GM18907 (cell line): ENCODE measurements at regions not wholly inside any gene's neighbourhood (a gene's known extent, or its start where the extent isn't known, plus 50 kb on each side); places are given as distances from the start of the nearest gene placed in this dataset.
"Not testable (repeated sequence)": the region's sequence is repeated elsewhere in the genome, so short reads cannot be mapped to it uniquely, and the experiment has no call there.

Experiments
- ATAC-seq: cut with Tn5 transposase; IDR thresholded peaks from one replicate; pipeline ENCODE4 v1.9.1; 2021; ENCODE audit warnings: mild to moderate bottlenecking, moderate library complexity; ENCODE audit not compliant: unreplicated experiment

GRCh38 chr13:50539791-50540530, 303.5 kb downstream of the DLEU7 start:
- no peak for ATAC-seq

GRCh38 chr13:50543141-50543540, 300.4 kb downstream of the DLEU7 start:
- no peak for ATAC-seq

GRCh38 chr13:50543782-50544181, 299.7 kb downstream of the DLEU7 start:
- ATAC-seq: no peak

- ATAC-seq: no peak
These were observed 299.3 kb downstream of the DLEU7 start for GRCh38 chr13:50544211-50544610.

GRCh38 chr13:50547175-50547574, 296.3 kb downstream of the DLEU7 start:
- not testable (repeated sequence) for ATAC-seq

GRCh38 chr13:50548586-50548985, 294.9 kb downstream of the DLEU7 start:
- no peak for ATAC-seq

GRCh38 chr13:50549221-50549942, 294.1 kb downstream of the DLEU7 start:
- ATAC-seq: no peak

GRCh38 chr13:50550151-50550550, 293.3 kb downstream of the DLEU7 start:
- no peak for ATAC-seq

- no peak for ATAC-seq
These were observed 291.0 kb downstream of the DLEU7 start for GRCh38 chr13:50552424-50552966.

- no peak for ATAC-seq
These were observed 281.8 kb downstream of the DLEU7 start for GRCh38 chr13:50561739-50562138.

- ATAC-seq: no peak
These were observed 276.8 kb downstream of the DLEU7 start for GRCh38 chr13:50566646-50567045.

- no peak for ATAC-seq
These were observed 271.4 kb downstream of the DLEU7 start for GRCh38 chr13:50572129-50572528.

GRCh38 chr13:50573066-50573465, 270.4 kb downstream of the DLEU7 start:
- no peak for ATAC-seq

- ATAC-seq: no peak
These were observed 268.8 kb downstream of the DLEU7 start for GRCh38 chr13:50574731-50575130.

GRCh38 chr13:50575138-50575537, 268.4 kb downstream of the DLEU7 start:
- ATAC-seq: no peak

GRCh38 chr13:50576156-50576555, 267.3 kb downstream of the DLEU7 start:
- no peak for ATAC-seq

GRCh38 chr13:50577806-50578205, 265.7 kb downstream of the DLEU7 start:
- ATAC-seq: no peak

- no peak for ATAC-seq
These were observed 262.7 kb downstream of the DLEU7 start for GRCh38 chr13:50580684-50581305.

- no peak for ATAC-seq
These were observed 261.8 kb downstream of the DLEU7 start for GRCh38 chr13:50581586-50582196.

GRCh38 chr13:50584856-50585580, 258.5 kb downstream of the DLEU7 start:
- no peak for ATAC-seq
